Activated T-helper 2 cell treated with anti-CD3 and anti-CD28 coated beads, Interferon-gamma antibody, Interleukin-2, Interleukin-4, amounts not matched to agents 10 μg/mL and 5 μg/mL and 100 μg/mL, durations not matched to agents 14 hours and 24 hours and 36 hours (primary cell): ENCODE measurements at regions not wholly inside any gene's neighbourhood (a gene's known extent, or its start where the extent isn't known, plus 50 kb on each side); places are given as distances from the start of the nearest gene placed in this dataset.

Source experiments
- DNase-seq: peaks from one replicate; pipeline ENCODE4 v3.0.0; 2021; ENCODE audit warnings: low spot score
- H3K27ac Mint-ChIP-seq: one replicate; pipeline ENCODE4 v1.8.0; 2021; ENCODE audit warnings: mixed read lengths
- H3K27me3 Mint-ChIP-seq: one replicate; pipeline ENCODE4 v1.8.0; 2021; ENCODE audit warnings: low read depth, mixed read lengths
- H3K36me3 Mint-ChIP-seq: one replicate; pipeline ENCODE4 v1.8.0; 2021; ENCODE audit warnings: low read depth, mixed read lengths
- H3K4me1 Mint-ChIP-seq: one replicate; pipeline ENCODE4 v1.8.0; 2021; ENCODE audit warnings: low read depth, mixed read lengths
- H3K4me3 Mint-ChIP-seq: one replicate; pipeline ENCODE4 v1.8.0; 2021; ENCODE audit warnings: low read depth, mild to moderate bottlenecking, moderate library complexity, mixed read lengths
- H3K9me3 Mint-ChIP-seq: one replicate; pipeline ENCODE4 v1.8.0; 2021; ENCODE audit warnings: mixed read lengths
- intact Hi-C: fragments of 100-400 bp; cut with micrococcal nuclease; formaldehyde crosslinking; loops from one replicate; pipeline ENCODE4 v1.15.1; 2023

DNA sequence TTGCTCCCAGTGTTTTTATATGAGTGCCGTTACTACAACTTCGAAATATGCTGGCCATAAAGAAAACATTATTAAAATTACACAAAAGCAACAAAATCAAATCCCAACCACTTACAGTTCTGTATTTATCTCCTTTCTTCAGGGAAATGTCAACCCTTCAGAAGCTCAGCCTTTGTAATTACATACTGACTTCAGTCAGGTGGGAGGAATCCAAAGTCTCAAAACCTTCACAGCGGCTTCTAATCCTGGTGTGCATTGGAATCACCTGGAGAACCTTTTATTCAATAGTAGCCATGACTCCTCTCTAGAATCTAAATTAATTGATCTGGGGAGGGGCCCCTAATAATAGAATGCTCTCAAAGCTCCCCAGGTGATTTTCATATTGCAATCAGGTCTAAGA, 463.7 kb upstream of the ARHGEF26 start:
- peaks cover 6% of the 10 kb centered on the region for H3K9me3 Mint-ChIP-seq
- no peak overlapping the region for H3K27ac Mint-ChIP-seq
- no peak overlapping the region for H3K4me3 Mint-ChIP-seq
- no peaks in the 10 kb centered on the region for H3K27me3 Mint-ChIP-seq
- no peak for DNase-seq
- intact Hi-C loops: no loop called here
- no peaks in the 10 kb centered on the region for H3K36me3 Mint-ChIP-seq
- H3K4me1 Mint-ChIP-seq: no peaks in the 10 kb centered on the region

GRCh38 chr3:153658136-153658535, 463.1 kb upstream of the ARHGEF26 start:
- Mint-ChIP-seq H3K27ac (no peak overlapping the region), H3K9me3 (peaks cover 6% of the 10 kb centered on the region), H3K27me3 (no peaks in the 10 kb centered on the region), H3K4me1 (no peaks in the 10 kb centered on the region), H3K36me3 (no peaks in the 10 kb centered on the region), H3K4me3 (no peak overlapping the region)
- intact Hi-C loops: no loop called here
- DNase-seq: no peak

DNA sequence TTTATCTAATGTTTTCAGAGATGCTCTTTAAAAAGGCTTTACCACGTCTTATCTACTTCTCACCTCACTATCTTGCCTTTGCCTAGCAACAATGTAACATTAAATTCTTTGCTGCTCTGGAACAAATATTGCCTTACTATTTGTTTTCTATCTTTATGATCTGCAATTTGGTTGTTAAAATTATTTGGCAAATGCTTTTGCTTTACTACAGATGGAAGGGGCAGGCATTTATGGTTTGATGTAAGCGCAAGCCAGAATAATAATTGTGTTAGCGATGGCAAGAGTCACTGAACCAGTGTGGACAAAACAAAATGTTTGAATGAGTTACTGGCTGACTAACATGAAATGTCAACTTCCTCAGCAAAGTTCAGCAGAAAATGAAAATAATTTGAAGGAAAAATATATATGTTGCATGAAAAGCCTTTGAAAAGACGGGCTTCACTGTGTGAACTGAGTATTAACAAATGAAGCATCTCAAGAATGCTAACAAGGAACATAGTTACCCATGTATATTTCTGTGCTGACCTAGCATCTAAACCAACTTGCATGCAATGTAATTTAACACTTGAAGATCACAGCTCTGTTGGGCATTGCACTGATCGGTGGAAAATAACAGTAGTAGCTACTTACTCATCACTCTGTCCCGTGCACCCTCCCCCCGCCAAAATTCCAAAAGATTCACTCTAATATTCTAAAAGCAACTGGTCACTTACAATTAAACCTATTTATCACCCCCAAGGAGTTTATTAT, 454.0 kb upstream of the ARHGEF26 start:
- H3K4me3 Mint-ChIP-seq: no peak overlapping the region
- H3K36me3 Mint-ChIP-seq: no peaks in the 10 kb centered on the region
- H3K27ac Mint-ChIP-seq: no peak overlapping the region
- H3K27me3 Mint-ChIP-seq: peaks cover 2% of the 10 kb centered on the region
- intact Hi-C loops: no loop called here
- peaks cover 2% of the 10 kb centered on the region for H3K4me1 Mint-ChIP-seq
- no peak for DNase-seq
- H3K9me3 Mint-ChIP-seq: no peaks in the 10 kb centered on the region

GRCh38 chr3:153669527-153669926, 451.7 kb upstream of the ARHGEF26 start:
- Mint-ChIP-seq H3K36me3 (no peaks in the 10 kb centered on the region), H3K4me1 (peaks cover 11% of the 10 kb centered on the region), H3K27me3 (peaks cover 2% of the 10 kb centered on the region), H3K4me3 (no peak overlapping the region), H3K27ac (no peak overlapping the region), H3K9me3 (no peaks in the 10 kb centered on the region)
- no peak for DNase-seq
- intact Hi-C loops: no loop called here

DNA sequence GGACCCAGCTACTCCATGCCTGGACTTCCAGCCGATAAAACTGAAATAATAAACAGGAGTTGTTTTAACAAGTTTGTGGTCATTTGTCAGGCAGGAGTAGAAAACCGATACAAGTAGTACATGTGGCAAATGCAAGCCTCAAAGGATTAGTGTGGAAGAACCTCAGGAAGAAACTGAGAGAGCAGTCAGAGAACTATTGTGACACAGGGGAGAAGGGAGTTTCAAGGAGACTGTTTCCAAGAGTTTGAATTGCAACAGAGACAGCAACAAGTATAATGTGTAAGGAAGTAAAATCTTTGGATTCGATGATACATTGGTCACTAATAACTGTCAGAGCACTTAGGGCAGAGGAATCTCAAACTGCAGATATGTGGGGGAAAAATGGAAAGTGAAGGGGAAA, 450.6 kb upstream of the ARHGEF26 start:
- no peak overlapping the region for H3K27ac Mint-ChIP-seq
- DNase-seq: no peak
- H3K4me3 Mint-ChIP-seq: no peak overlapping the region
- H3K27me3 Mint-ChIP-seq: peaks cover 2% of the 10 kb centered on the region
- intact Hi-C loops: no loop called here
- H3K36me3 Mint-ChIP-seq: no peaks in the 10 kb centered on the region
- H3K4me1 Mint-ChIP-seq: peaks cover 12% of the 10 kb centered on the region
- no peaks in the 10 kb centered on the region for H3K9me3 Mint-ChIP-seq

DNA sequence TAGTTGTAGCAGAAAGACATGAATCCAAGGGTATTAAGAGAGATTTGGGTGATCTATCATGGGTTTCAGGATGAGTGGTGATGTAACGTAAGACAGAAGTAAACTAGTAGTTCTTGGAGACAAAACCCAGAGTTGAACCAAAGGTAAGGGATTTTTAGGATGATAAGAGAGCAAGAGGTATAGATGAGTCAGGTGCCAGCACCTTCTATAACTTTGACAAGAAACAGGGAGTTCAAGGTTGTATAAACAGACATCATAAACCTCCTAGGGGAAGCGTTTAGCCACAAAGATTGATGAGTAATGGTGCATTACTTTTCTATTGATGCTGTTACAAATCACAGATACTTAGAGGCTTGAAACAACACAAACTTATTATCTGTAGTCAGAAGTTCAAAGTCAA, 447.3 kb upstream of the ARHGEF26 start:
- Mint-ChIP-seq H3K27me3 (peaks cover 2% of the 10 kb centered on the region), H3K4me1 (peaks cover 10% of the 10 kb centered on the region), H3K36me3 (no peaks in the 10 kb centered on the region), H3K9me3 (peaks cover 5% of the 10 kb centered on the region), H3K4me3 (no peak overlapping the region), H3K27ac (no peak overlapping the region)
- DNase-seq: no peak
- intact Hi-C loops: loop anchor here (2.0 kb wide), 1 partner anchor 49 kb away; no protein-coding TSS in a partner anchor

- H3K9me3 Mint-ChIP-seq: peaks cover 12% of the 10 kb centered on the region
- H3K4me1 Mint-ChIP-seq: peaks cover 10% of the 10 kb centered on the region
- intact Hi-C loops: no loop called here
- no peak overlapping the region for H3K4me3 Mint-ChIP-seq
- no peaks in the 10 kb centered on the region for H3K36me3 Mint-ChIP-seq
- H3K27me3 Mint-ChIP-seq: no peaks in the 10 kb centered on the region
- no peak overlapping the region for H3K27ac Mint-ChIP-seq
- no peak for DNase-seq
Measured at GRCh38 chr3:153679714-153680113, 441.5 kb upstream of the ARHGEF26 start.

DNA sequence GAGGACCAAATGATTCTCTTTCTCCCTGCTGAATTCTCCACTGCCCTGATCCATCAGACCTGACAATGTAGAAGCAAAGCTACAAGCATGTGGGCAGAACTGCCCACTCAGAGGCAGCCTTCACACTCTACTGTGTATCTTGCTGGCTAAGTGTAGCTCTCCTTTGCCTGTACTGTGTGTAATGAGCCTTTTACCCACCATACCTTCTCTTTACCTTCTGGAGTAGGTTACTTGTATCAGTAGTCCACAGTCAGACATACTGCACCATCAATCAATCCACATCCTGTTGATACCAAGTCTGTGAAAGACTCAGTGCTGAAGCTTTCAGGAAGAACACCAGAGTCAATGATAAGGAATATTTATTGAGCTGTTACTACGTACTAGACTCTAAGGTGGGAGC, 440.7 kb upstream of the ARHGEF26 start:
- H3K36me3 Mint-ChIP-seq: no peaks in the 10 kb centered on the region
- H3K4me1 Mint-ChIP-seq: peaks cover 10% of the 10 kb centered on the region
- intact Hi-C loops: no loop called here
- H3K27ac Mint-ChIP-seq: no peak overlapping the region
- no peaks in the 10 kb centered on the region for H3K27me3 Mint-ChIP-seq
- no peak for DNase-seq
- peaks cover 12% of the 10 kb centered on the region for H3K9me3 Mint-ChIP-seq
- H3K4me3 Mint-ChIP-seq: no peak overlapping the region

GRCh38 chr3:153681057-153681456, 440.1 kb upstream of the ARHGEF26 start:
- no peak overlapping the region for H3K27ac Mint-ChIP-seq
- peaks cover 11% of the 10 kb centered on the region for H3K9me3 Mint-ChIP-seq
- H3K36me3 Mint-ChIP-seq: no peaks in the 10 kb centered on the region
- H3K4me1 Mint-ChIP-seq: peaks cover 10% of the 10 kb centered on the region
- no peak overlapping the region for H3K4me3 Mint-ChIP-seq
- no peaks in the 10 kb centered on the region for H3K27me3 Mint-ChIP-seq
- intact Hi-C loops: no loop called here
- DNase-seq: no peak

- peaks cover 5% of the 10 kb centered on the region for H3K4me1 Mint-ChIP-seq
- DNase-seq: no peak
- no peak overlapping the region for H3K4me3 Mint-ChIP-seq
- H3K27me3 Mint-ChIP-seq: no peaks in the 10 kb centered on the region
- H3K36me3 Mint-ChIP-seq: no peaks in the 10 kb centered on the region
- H3K9me3 Mint-ChIP-seq: no peaks in the 10 kb centered on the region
- intact Hi-C loops: no loop called here
- H3K27ac Mint-ChIP-seq: no peak overlapping the region
Measured at GRCh38 chr3:153688301-153689120, 432.7 kb upstream of the ARHGEF26 start.

GRCh38 chr3:153693207-153693606, 428.0 kb upstream of the ARHGEF26 start:
- no peak overlapping the region for H3K4me3 Mint-ChIP-seq
- intact Hi-C loops: no loop called here

GRCh38 chr3:153702106-153702505, 419.1 kb upstream of the ARHGEF26 start:
- Mint-ChIP-seq H3K9me3 (no peaks in the 10 kb centered on the region), H3K36me3 (no peaks in the 10 kb centered on the region), H3K4me3 (no peak overlapping the region), H3K4me1 (no peaks in the 10 kb centered on the region), H3K27ac (no peak overlapping the region), H3K27me3 (peaks cover 4% of the 10 kb centered on the region)
- DNase-seq: no peak
- intact Hi-C loops: no loop called here

More at GRCh38 chr3:153693207-153693606, 428.0 kb upstream of the ARHGEF26 start:
- no peaks in the 10 kb centered on the region for H3K9me3 Mint-ChIP-seq
- no peaks in the 10 kb centered on the region for H3K36me3 Mint-ChIP-seq
- peaks cover 6% of the 10 kb centered on the region for H3K4me1 Mint-ChIP-seq
- no peaks in the 10 kb centered on the region for H3K27me3 Mint-ChIP-seq
- H3K27ac Mint-ChIP-seq: no peak overlapping the region
- DNase-seq: no peak

GRCh38 chr3:153704115-153704514, 417.1 kb upstream of the ARHGEF26 start:
- intact Hi-C loops: no loop called here
- Mint-ChIP-seq H3K9me3 (no peaks in the 10 kb centered on the region), H3K27me3 (peaks cover 4% of the 10 kb centered on the region), H3K36me3 (no peaks in the 10 kb centered on the region), H3K4me1 (no peaks in the 10 kb centered on the region), H3K27ac (no peak overlapping the region), H3K4me3 (no peak overlapping the region)
- no peak for DNase-seq
